ENCODE measurements at regions not wholly inside any gene's neighbourhood (a gene's known extent, or its start where the extent isn't known, plus 50 kb on each side); places are given as distances from the start of the nearest gene placed in this dataset.

- no peak for DNase-seq
These were observed 86.3 kb upstream of the HIVEP1 start for GRCh38 chr6:11925805-11926204.

DNA sequence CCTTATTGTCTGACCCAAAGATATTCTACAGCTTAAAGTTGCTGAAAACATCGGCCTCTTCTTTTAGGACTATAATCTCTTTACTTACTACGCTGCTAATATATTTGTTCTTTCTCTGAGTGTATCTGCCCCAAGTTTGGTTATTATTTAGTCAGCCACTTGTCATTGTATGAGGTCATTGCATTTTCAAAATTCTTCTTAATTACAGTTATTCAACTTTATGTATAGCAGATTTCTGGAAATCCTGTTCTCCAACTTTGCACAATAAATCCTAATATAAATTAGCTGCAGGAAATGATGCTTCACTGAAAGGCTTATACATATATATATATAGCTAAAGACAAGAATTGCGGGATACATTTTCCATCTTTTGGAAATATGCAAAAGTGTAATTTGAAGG lies 88.5 kb upstream of the HIVEP1 start:
- peak; percentile 18 for DNase-seq

GRCh38 chr6:11922901-11923300 lies 89.2 kb upstream of the HIVEP1 start:
- no peak for DNase-seq

- DNase-seq: no peak
These were observed 90.4 kb upstream of the HIVEP1 start for GRCh38 chr6:11921751-11922150.

DNA sequence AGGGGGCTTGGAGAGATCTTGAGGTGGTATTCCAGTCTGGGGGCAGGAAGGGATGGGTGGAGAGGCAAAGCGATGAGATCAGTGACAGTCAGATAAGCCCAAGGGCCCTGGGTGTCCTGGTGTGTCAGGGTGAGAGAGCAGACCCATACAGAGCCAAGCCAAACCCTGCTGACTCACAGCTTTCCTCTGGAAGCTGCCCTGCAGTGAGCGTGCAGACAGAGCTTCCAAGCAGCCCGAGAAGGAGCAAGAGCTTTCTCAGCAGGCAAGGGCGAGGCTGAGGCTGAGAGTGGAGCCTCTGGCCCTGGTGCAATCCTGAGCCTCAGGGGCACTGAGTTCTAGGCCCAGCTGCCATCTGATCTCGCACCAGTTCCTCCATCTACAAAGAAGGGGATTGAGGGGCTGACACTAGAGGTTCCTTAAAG lies 91.1 kb upstream of the HIVEP1 start:
- DNase-seq: peak; percentile 96

DNA sequence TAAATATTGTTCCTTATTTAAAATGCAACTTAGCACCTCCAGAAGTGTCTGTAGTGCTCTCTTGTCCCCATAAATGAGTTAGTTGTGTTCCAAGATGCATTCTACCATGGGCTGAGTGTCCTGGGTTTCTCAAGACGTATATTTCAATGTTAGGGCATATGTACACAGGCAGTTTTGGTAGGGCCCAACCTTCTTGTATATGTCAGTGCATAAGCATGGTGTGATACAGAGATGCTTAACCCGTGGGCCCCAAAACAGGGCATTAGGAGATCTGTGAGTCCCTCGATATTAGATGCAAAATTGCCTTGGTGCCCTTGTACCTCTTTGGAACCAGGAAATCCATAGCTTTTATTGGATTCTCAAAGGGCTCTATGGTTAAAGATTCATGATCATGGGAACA lies 91.5 kb upstream of the HIVEP1 start:
- no peak for DNase-seq

DNA sequence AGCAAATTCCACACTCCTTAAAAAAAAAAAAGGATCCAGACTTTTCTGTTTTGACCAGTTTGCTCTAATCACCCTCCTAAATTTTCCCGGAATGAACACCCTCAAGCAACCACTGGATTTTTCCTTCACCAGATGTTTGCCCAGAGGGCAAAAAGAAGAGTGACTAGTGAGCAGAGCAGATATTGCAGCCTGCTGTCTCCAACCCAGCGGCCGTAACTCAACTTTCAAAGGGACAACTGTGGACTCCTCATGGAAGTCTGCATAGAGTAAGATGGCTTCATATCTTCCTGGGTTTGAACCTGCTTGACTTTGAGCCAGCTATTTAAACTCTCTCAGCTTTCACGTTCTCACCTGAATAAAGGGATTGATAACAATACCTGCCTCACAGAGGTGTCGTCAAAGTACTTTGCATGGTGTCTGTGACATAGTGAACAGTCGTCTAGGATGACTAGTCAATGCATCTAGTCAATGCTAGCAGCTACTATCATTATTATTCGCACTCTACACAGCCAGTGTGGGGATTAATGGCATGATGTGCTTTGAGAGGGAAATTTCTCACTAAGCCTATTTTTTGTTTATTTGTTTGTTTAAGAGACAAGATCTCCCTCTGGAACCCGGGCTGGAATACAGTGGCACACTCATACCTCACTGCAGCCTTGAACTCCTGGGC lies 92.2 kb upstream of the HIVEP1 start:
- DNase-seq: peak; percentile 41

DNA sequence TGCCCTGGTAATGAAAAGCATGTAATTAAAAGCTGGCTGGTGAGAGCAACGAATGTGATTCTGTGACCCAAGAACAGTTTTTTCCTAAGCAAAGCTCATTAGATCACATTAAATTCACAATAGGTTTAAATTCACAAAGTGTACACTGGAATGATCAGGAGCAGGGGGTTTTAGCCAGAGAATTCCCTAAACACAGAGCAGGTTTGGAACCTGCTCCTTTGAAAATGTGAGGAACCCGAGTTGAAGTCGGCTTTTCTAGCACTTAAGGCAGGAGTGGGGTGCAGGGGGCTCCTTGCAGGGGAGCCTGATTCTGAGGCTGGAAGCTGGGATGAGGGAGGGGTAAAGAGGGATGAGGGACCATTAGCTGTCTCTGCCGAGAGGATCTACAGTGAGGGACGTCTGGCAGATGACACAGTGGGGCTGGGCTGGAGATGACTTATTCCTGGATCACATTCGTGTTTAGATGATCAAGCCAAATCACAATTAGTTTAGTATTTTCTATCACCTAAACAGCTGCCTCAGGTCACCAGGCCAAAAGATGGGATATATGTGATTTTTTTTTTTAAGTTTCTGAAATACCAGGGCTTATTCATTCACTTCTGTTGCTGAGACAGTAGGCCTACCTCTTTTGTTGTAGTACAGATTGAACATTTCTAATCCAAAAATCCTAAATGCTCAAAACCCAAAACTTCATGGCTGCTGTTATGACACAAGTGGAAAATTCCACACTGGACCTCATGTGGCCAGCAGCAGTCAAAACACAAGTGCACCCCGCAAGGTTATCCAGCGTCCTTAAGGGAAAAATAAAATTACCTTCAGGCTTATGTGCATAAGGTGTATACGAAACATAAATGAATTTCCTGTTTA lies 93.1 kb upstream of the HIVEP1 start:
- peak; percentile 29 for DNase-seq

DNA sequence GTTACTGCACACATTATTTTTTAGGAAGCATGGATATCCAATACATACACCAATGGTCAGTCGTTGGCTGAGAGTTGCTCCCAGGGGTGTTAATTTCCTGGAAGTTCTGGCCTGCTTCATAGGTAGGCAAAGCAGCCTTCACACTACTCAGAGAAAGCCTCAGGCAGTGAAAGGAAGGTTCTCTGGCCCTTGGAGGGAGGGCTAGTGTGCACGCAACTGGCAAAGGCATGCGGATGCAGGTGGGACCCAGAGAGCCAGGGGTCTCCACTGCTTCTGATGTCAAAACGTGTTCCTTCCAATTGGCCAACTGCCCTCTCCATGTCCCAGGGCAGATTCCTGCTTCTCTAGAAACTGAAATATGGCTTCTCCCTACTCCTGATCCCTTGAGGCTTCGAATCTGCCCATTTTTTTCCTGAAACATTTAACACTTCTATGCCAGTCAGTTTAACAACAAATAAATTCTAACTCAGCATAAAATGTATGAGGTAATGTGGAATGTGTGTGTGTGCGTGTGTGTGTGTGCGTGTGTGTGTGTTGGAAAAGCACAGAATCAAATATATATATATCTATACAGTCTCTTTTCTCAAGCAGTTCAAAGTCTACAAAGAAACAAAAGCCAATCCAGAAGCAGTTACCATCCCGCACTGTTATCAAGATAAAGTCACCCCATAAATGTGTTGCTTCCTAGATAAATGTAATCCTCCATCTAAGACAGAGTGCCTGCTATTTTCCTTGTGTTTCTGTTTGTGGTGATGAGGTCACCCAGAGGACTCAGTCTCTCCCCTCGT lies 94.0 kb upstream of the HIVEP1 start:
- peak; percentile 79 for DNase-seq

- DNase-seq: peak; percentile 18
These were observed 99.7 kb upstream of the HIVEP1 start for GRCh38 chr6:11912420-11912819.

GRCh38 chr6:11911538-11911937 lies 100.6 kb upstream of the HIVEP1 start:
- peak; percentile 65 for DNase-seq

DNA sequence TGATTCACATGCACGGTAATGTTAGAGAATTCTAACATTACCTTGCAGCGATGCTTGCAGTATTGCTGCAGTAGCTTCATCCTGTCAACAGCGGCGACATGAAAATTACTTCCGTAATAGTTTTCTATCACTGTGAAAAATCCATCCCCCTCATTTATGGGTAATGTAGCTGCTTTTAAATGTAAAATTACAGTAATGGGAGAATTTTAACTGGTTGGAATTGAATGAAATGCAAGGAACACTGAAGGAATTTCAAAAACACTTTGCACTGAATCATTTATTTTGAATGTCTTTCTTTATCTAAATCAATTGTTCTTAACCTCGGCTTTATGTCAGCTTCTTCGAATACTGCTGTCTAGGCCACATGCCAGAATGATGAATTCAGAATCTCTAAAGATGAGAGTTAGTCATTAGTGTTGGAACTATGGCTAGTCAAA lies 102.4 kb upstream of the HIVEP1 start:
- DNase-seq: peak; percentile 75

GRCh38 chr6:11908436-11909105 lies 103.5 kb upstream of the HIVEP1 start:
- no peak for DNase-seq

- no peak for DNase-seq
These were observed 108.5 kb upstream of the HIVEP1 start for GRCh38 chr6:11903645-11904044.

GRCh38 chr6:11902527-11902926 lies 109.6 kb upstream of the HIVEP1 start:
- no peak for DNase-seq

GRCh38 chr6:11900662-11901598 lies 111.2 kb upstream of the HIVEP1 start:
- DNase-seq: no peak

DNA sequence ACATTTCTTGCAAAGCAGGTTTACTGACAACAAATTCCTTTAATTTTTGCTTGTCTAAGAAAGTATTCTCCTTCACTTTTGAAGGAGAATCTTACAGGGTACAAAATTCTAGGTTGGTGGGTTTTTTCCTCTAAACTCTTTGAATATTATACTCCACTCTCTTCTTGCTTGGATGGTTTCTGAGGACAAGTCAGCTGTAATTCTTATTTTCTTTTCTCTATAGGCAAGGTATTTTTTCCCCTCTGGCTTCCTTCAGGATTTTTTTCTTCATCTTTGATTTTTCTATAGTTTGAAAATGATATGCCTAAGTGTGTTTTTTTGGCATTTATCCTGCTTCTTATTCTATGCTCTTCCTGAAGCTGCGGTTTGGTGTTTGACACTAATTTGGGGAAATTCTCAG lies 112.5 kb upstream of the HIVEP1 start:
- DNase-seq: no peak

DNA sequence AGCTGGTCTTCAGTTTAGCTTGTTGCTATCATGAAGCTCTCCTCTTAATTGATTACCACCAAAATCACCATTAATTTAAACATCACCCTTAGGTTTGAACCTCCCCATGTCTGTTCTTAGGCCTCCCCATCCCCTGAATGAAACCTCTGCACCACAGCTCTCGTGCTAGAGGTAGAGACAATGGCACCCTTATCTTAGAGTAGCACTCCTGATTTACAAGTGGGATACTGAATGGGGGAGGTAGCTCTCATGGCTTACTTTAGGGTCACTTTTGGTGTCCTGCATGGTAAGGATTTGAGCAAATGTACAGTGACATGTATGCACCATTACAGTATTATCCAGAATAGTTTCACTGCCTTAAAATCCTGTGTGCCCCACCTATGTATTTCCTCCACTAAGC lies 115.6 kb upstream of the ADTRP start:
- DNase-seq: no peak

GRCh38 chr6:11891547-11891946 lies 112.9 kb upstream of the ADTRP start:
- DNase-seq: no peak

DNA sequence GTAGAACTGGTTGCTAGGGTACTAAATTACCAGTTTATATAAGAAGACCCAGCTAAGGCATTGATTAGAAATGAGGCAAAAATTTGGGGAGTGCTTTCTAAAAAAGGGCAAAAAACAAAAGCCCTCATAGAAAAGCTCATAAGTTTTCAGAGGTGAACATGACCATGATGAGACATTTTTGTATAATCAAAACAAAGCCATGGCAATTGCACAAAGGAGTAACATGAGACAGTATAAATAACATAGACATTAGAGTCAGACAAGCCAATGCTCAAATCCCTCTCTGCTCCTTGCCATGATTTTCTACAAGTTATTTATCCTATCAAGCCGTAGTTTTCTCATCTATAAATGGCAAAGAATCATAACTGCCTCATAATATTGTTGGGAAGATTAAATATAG lies 112.2 kb upstream of the ADTRP start:
- no peak for DNase-seq

DNA sequence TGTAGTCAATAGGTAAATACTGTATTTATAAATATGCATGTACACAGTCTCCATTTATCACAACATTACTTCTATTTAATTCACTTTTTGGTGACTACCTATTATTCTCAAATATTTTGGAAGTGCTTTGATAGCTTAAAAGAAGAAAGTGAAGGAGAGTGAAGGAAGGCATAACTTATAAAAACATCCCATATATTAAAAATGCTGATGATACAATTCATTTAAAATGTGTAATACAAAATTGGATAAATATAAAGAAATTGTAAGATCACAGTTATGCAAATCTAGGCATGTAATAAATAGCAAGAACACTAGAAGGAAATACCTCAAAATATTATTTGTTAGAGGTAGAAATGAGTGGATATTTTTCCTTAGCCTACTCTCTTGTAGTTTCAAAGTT lies 111.6 kb upstream of the ADTRP start:
- DNase-seq: no peak

DNA sequence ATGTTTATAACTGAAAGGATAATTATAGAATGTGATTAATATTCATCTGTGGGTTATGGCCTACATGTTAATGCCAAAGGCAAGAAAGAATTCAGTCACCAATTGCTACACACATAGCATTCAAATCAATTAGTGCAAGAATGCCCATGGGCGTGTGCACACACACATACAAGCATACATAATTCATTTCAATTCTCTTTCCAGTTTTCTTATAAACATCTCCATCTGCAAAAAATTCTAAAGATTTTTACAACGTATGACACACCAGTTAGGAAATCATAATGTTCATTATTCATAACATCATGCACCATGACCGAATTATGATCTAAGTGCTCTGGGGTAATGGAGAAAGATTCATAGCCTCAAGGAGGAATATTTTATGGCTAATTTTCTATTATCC lies 111.0 kb upstream of the ADTRP start:
- DNase-seq: peak; percentile 45
